ENCODE measurements at regions not wholly inside any gene's neighbourhood (a gene's known extent, or its start where the extent isn't known, plus 50 kb on each side); places are given as distances from the start of the nearest gene placed in this dataset.

GRCh38 chr7:84844771-84845170 lies 342.1 kb downstream of the SEMA3D start:
- in situ Hi-C loops (cut with HindIII; ENCODE audit: low sequenced_read_pairs): no loop called here
- TF ChIP-seq, protein P1, sequence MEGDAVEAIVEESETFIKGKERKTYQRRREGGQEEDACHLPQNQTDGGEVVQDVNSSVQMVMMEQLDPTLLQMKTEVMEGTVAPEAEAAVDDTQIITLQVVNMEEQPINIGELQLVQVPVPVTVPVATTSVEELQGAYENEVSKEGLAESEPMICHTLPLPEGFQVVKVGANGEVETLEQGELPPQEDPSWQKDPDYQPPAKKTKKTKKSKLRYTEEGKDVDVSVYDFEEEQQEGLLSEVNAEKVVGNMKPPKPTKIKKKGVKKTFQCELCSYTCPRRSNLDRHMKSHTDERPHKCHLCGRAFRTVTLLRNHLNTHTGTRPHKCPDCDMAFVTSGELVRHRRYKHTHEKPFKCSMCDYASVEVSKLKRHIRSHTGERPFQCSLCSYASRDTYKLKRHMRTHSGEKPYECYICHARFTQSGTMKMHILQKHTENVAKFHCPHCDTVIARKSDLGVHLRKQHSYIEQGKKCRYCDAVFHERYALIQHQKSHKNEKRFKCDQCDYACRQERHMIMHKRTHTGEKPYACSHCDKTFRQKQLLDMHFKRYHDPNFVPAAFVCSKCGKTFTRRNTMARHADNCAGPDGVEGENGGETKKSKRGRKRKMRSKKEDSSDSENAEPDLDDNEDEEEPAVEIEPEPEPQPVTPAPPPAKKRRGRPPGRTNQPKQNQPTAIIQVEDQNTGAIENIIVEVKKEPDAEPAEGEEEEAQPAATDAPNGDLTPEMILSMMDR (IDR thresholded peaks at IDR 0.05; ENCODE audit: low read depth, low read length, missing control alignments): no peak
- no peak overlapping the region for H3K4me3 ChIP-seq (ENCODE audit: low read depth, low read length)
- DNase-seq (ENCODE audit: low read depth): no peak

DNA sequence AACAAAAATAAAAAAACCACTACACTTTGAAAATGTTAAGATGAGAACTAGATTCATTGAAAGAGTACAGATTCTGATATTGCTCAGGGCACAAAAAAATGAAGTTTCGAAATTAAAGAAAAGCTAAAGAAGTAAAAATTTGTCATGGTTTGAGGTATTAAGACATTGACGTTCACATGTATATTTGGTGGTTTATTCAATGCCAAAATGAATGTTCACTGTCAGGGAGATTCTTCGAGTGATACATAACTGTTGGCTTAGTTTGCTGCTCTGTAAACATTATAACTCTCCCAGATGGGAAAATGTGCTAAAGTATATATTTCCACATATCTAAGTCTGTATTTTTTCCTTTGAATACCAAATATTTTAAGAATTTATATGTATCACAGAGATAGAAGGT lies 345.0 kb downstream of the SEMA3D start:
- in situ Hi-C loops (cut with HindIII; ENCODE audit: low sequenced_read_pairs): no loop called here
- TF ChIP-seq, protein P1 (IDR thresholded peaks at IDR 0.05; ENCODE audit: low read depth, low read length, missing control alignments): no peak
- no peak overlapping the region for H3K4me3 ChIP-seq (ENCODE audit: low read depth, low read length)
- peak; percentile 42 for DNase-seq (ENCODE audit: low read depth)

DNA sequence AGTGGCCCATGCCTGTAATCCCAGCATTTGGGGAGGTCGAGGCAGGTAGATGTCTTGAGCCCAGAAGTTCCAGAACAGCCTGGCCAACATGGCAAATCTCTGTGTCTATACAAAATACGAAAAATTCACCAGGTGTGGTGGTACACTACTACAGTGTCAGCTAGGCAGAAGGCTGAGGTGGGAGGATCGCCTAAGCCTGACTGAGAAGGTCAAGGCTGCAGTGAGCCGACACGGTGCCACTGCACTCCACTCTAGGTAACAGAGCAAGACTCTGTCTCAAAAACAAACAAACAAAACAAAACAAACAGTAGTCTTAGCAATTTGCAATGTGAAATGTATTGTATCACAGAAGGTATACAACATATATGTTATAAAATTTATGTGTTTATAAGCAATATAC lies 348.0 kb downstream of the SEMA3D start:
- DNase-seq (ENCODE audit: low read depth): no peak
- H3K4me3 ChIP-seq (ENCODE audit: low read depth, low read length): no peak overlapping the region
- in situ Hi-C loops (cut with HindIII; ENCODE audit: low sequenced_read_pairs): no loop called here
- TF ChIP-seq, protein P1 (IDR thresholded peaks at IDR 0.05; ENCODE audit: low read depth, low read length, missing control alignments): no peak

GRCh38 chr7:84837405-84837804 lies 349.5 kb downstream of the SEMA3D start:
- TF ChIP-seq, protein P1 (IDR thresholded peaks at IDR 0.05; ENCODE audit: low read depth, low read length, missing control alignments): no peak
- no peak for DNase-seq (ENCODE audit: low read depth)
- in situ Hi-C loops (cut with HindIII; ENCODE audit: low sequenced_read_pairs): no loop called here
- H3K4me3 ChIP-seq (ENCODE audit: low read depth, low read length): no peak overlapping the region

- in situ Hi-C loops (cut with HindIII; ENCODE audit: low sequenced_read_pairs): no loop called here
- TF ChIP-seq, protein P1 (IDR thresholded peaks at IDR 0.05; ENCODE audit: low read depth, low read length, missing control alignments): no peak
- DNase-seq (ENCODE audit: low read depth): no peak
- no peak overlapping the region for H3K4me3 ChIP-seq (ENCODE audit: low read depth, low read length)
These were observed 357.1 kb downstream of the SEMA3D start for GRCh38 chr7:84829719-84830118.

DNA sequence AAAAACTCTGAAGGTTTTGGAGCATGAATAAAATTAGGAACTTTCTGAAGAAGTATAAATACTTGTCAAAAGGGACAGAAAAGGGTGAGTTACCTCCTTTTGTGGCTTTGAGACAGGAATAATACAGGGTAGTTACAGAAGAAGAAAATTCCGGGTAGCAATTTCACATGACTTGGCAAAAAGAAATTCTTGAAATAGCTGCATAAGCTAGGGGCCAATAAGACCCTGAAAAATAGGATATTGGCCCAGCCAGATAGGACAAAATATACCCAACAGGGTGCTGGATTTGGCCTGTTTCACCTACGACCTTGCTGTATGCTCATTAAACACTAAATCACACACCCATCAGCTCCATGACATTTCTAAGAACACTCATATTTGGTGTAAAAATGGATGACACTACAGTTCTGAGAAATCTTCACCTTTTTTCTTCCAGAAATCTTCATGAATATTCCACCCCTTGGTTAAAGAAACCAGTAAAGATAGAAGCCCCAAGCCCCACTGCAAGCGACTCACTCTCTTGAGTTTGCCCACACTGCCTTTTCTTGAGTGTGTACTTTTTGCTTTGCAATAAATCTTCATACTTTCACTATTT lies 362.7 kb downstream of the SEMA3D start:
- no peak for DNase-seq (ENCODE audit: low read depth)
- TF ChIP-seq, protein P1 (IDR thresholded peaks at IDR 0.05; ENCODE audit: low read depth, low read length, missing control alignments): no peak
- H3K4me3 ChIP-seq (ENCODE audit: low read depth, low read length): no peak overlapping the region
- in situ Hi-C loops (cut with HindIII; ENCODE audit: low sequenced_read_pairs): no loop called here

All from astrocyte of the cerebellum (primary cell).